Panc1 (cell line): ENCODE measurements at regions not wholly inside any gene's neighbourhood (a gene's known extent, or its start where the extent isn't known, plus 50 kb on each side); places are given as distances from the start of the nearest gene placed in this dataset.

Experiments used
- ATAC-seq: fragments of 200-7000 bp; cut with Tn5 transposase; 2 replicates; pipeline ENCODE4 v1.9.1; 2020; ENCODE audit warnings: mild to moderate bottlenecking, moderate library complexity
- BruUV-seq: library from RNA; stranded (reverse); fragments of 400-500 nt; replicated peaks from 2 replicates; lab custom pipeline; 2021; lab: Mats Ljungman, UMichigan
- CTCF ChIA-PET: fragments of 300-600 bp; sonication (Branson Sonifier 250); formaldehyde crosslinking; loops from one replicate; lab custom pipeline; 2022; ENCODE audit warnings: antibody characterized with exemption; lab: Charles Lee
- POLR2A ChIA-PET: fragments of 300-600 bp; sonication (Branson Sonifier 250); formaldehyde crosslinking; loops from one replicate; lab custom pipeline; 2022; ENCODE audit warnings: antibody characterized with exemption; lab: Charles Lee
- DNase-seq: peaks from one replicate; pipeline ENCODE4 v3.0.0-alpha.2; 2010; ENCODE audit warnings: low read depth, low spot score
- H3K27ac ChIP-seq: 2 replicates; pipeline ENCODE4 v1.5.1; 2011; ENCODE audit warnings: mild to moderate bottlenecking, low read length, inconsistent platforms
- H3K27me3 ChIP-seq: fragments of 200-500 bp; sonication (Bioruptor generic); 2 replicates; pipeline ENCODE4 v1.6.0; 2014; ENCODE audit warnings: low read length, inconsistent platforms; ENCODE audit not compliant: control insufficient read depth, insufficient read depth
- H3K36me3 ChIP-seq: fragments of 200-500 bp; sonication (Bioruptor generic); 2 replicates; pipeline ENCODE4 v1.5.1; 2014; ENCODE audit warnings: inconsistent platforms, mild to moderate bottlenecking, low read length, moderate library complexity; ENCODE audit not compliant: control insufficient read depth, insufficient read depth
- H3K4me1 ChIP-seq: 2 replicates; pipeline ENCODE4 v1.5.1; 2011; ENCODE audit warnings: inconsistent platforms, mild to moderate bottlenecking, low read length, moderate library complexity; ENCODE audit not compliant: control insufficient read depth, insufficient read depth
- H3K4me3 ChIP-seq, 2 experiments: 2 replicates each; pipeline ENCODE4 v1.5.1; 2011 to 2012; ENCODE audit warnings: low read depth in 2 of 2, low read length in 2 of 2, mild to moderate bottlenecking in 2 of 2, inconsistent platforms in 1 of 2, moderate library complexity in 1 of 2
- H3K9me3 ChIP-seq: fragments of 200-500 bp; sonication (Bioruptor generic); 2 replicates; pipeline ENCODE4 v1.5.1; 2014; ENCODE audit warnings: low read depth, mild to moderate bottlenecking, inconsistent platforms, low read length, moderate library complexity; ENCODE audit not compliant: control insufficient read depth, insufficient read depth
- CTCF ChIP-seq: fragments of 450-650 bp; IDR thresholded peaks from 2 replicates; pipeline ENCODE4 v1.5.1; 2017; ENCODE audit warnings: mild to moderate bottlenecking
- POLR2AphosphoS5 ChIP-seq: IDR thresholded peaks from 2 replicates; pipeline ENCODE4 v1.6.1; 2012; ENCODE audit warnings: mild to moderate bottlenecking, low read depth, low read length, moderate library complexity
- REST ChIP-seq, 2 experiments: IDR thresholded peaks; 2 replicates each; pipeline ENCODE4 v1.6.1; 2011 to 2012; ENCODE audit warnings: low read depth in 2 of 2, control low read depth in 1 of 2, low read length in 1 of 2, mild to moderate bottlenecking in 1 of 2, moderate library complexity in 1 of 2; ENCODE audit not compliant: insufficient read depth in 1 of 2
- SIN3A ChIP-seq: IDR thresholded peaks from 2 replicates; pipeline ENCODE4 v1.6.1; 2012; ENCODE audit warnings: low read depth, mild to moderate bottlenecking, low read length, moderate library complexity, borderline replicate concordance; ENCODE audit not compliant: insufficient read depth
- TCF7L2 ChIP-seq: IDR thresholded peaks from 2 replicates; pipeline ENCODE4 v1.6.1; 2011; ENCODE audit warnings: mild to moderate bottlenecking, low read depth, low read length, inconsistent platforms
- in situ Hi-C: cut with HindIII; loops from 2 replicates; pipeline ENCODE4 v1.10.0; 2016; ENCODE audit warnings: low sequenced_read_pairs, low pct_unique_long_range_greater_than_20kb
- intact Hi-C: fragments of 100-400 bp; cut with micrococcal nuclease; formaldehyde crosslinking; loops from one replicate; pipeline ENCODE4 v1.10.0; 2022; ENCODE audit not compliant: unreplicated experiment

- TF ChIP-seq REST (IDR thresholded peaks at IDR 0.05; ENCODE audit: insufficient read depth in 1 of 2, low read depth in 2 of 2, low read length in 1 of 2) (no peak), TCF7L2 (no peak), SIN3A (no peak), POLR2AphosphoS5 (no peak), CTCF (no peak)
- H3K4me3 ChIP-seq, result no peak overlapping the region
- ATAC-seq (no peak), DNase-seq (no peak)
- ChIA-PET CTCF (no interaction called here), POLR2A (no interaction called here)
- intact Hi-C loops (no loop called here), in situ Hi-C loops (no loop called here)
- no peaks in the 10 kb centered on the region for H3K36me3 ChIP-seq
- H3K9me3 ChIP-seq, result no peaks in the 10 kb centered on the region
- H3K4me1 ChIP-seq, result no peaks in the 10 kb centered on the region
- no peaks in the 10 kb centered on the region for H3K27me3 ChIP-seq
- no peak overlapping the region for H3K27ac ChIP-seq
- BruUV-seq, result no TSS peak
Measured at GRCh38 chr4:148664636-148665035, 222.4 kb upstream of the NR3C2 start.

GRCh38 chr4:148654131-148654530 is 211.9 kb upstream of the NR3C2 start:
- no TSS peak for BruUV-seq
- Histone ChIP-seq H3K9me3 (no peaks in the 10 kb centered on the region), H3K4me3 (no peak overlapping the region), H3K36me3 (no peaks in the 10 kb centered on the region), H3K4me1 (no peaks in the 10 kb centered on the region), H3K27me3 (no peaks in the 10 kb centered on the region), H3K27ac (no peak overlapping the region)
- ChIA-PET POLR2A (no interaction called here), CTCF (no interaction called here)
- DNase-seq (no peak), ATAC-seq (no peak)
- intact Hi-C loops, result no loop called here
- in situ Hi-C loops, result no loop called here
- no peak for TF ChIP-seq SIN3A
- TF ChIP-seq REST (IDR thresholded peaks at IDR 0.05; ENCODE audit: insufficient read depth in 1 of 2, low read depth in 2 of 2, low read length in 1 of 2), result no peak
- no peak for TF ChIP-seq CTCF
- no peak for TF ChIP-seq POLR2AphosphoS5
- no peak for TF ChIP-seq TCF7L2
